SK-N-SH (cell line): ENCODE measurements at regions not wholly inside any gene's neighbourhood (a gene's known extent, or its start where the extent isn't known, plus 50 kb on each side); places are given as distances from the start of the nearest gene placed in this dataset.

Experiments
- CTCF ChIA-PET: fragments of 300-600, 350-600 bp; formaldehyde crosslinking; extraction: SDS; loops from one replicate; lab custom pipeline; 2021; lab: Yijun Ruan, JAX
- POLR2A ChIA-PET: fragments of 350-600 bp; sonication (Branson Sonifier 250); formaldehyde crosslinking; extraction: SDS; loops from one replicate; lab custom pipeline; 2020; ENCODE audit warnings: antibody characterized with exemption, inconsistent platforms; lab: Yijun Ruan, JAX
- DNase-seq: peaks from one replicate; pipeline ENCODE4 v3.0.0; 2012
- H2AFZ ChIP-seq: fragments of 200-600 bp; sonication (generic); 2 replicates; pipeline ENCODE4 v1.8.1; 2016; ENCODE audit warnings: antibody characterized with exemption, mild to moderate bottlenecking, low read depth
- H3F3A ChIP-seq: fragments of 200-600 bp; sonication (generic); replicated peaks from 2 replicates; pipeline ENCODE3; 2016; ENCODE audit warnings: antibody characterized with exemption, mild to moderate bottlenecking; ENCODE audit not compliant: insufficient read depth
- H3K27ac ChIP-seq, 2 experiments: fragments of 200-500 bp in 1 of 2; fragments of 200-600 bp in 1 of 2; sonication (Bioruptor generic) in 1 of 2; sonication (generic), shearing (Covaris generic) in 1 of 2; 2 replicates each; pipeline versions ENCODE4 v1.5.1 to v1.6.1; 2014 to 2016; ENCODE audit warnings: low read depth in 2 of 2, inconsistent platforms in 1 of 2, low read length in 1 of 2, mild to moderate bottlenecking in 1 of 2, mixed read lengths in 1 of 2
- H3K27me3 ChIP-seq: fragments of 200-600 bp; sonication (generic), shearing (Covaris generic); 2 replicates; pipeline ENCODE4 v1.6.1; 2016; ENCODE audit warnings: mixed run types; ENCODE audit not compliant: insufficient read depth
- H3K36me3 ChIP-seq, 2 experiments: fragments of 200-500 bp in 1 of 2; fragments of 200-600 bp in 1 of 2; sonication (Bioruptor generic) in 1 of 2; sonication (generic) in 1 of 2; replicated peaks in 1 of 2; 2 replicates each; pipeline versions ENCODE3 to v1.5.1; 2014 to 2016; ENCODE audit warnings: low read length in 1 of 2, mild to moderate bottlenecking in 1 of 2; ENCODE audit not compliant: insufficient read depth in 2 of 2, control insufficient read depth in 1 of 2
- H3K4me1 ChIP-seq, 2 experiments: fragments of 200-500 bp in 1 of 2; fragments of 200-600 bp in 1 of 2; sonication (Bioruptor generic) in 1 of 2; sonication (generic), shearing (Covaris generic) in 1 of 2; 2 replicates each; pipeline versions ENCODE4 v1.5.1 to v1.6.1; 2014 to 2016; ENCODE audit warnings: low read depth in 1 of 2, low read length in 1 of 2, mixed run types in 1 of 2; ENCODE audit not compliant: insufficient read depth in 2 of 2, control insufficient read depth in 1 of 2
- H3K4me2 ChIP-seq: fragments of 200-600 bp; sonication (generic), shearing (Covaris generic); 2 replicates; pipeline ENCODE4 v1.6.1; 2017; ENCODE audit warnings: mixed run types
- H3K4me3 ChIP-seq, 2 experiments: fragments of 200-500 bp in 1 of 2; fragments of 200-600 bp in 1 of 2; sonication (Bioruptor generic) in 1 of 2; sonication (generic), shearing (Covaris generic) in 1 of 2; 2 replicates each; pipeline versions ENCODE4 v1.5.1 to v1.8.1; 2014 to 2016; ENCODE audit warnings: low read depth in 2 of 2, inconsistent platforms in 1 of 2, low read length in 1 of 2, mild to moderate bottlenecking in 1 of 2, mixed read lengths in 1 of 2, moderate library complexity in 1 of 2
- H3K79me2 ChIP-seq: fragments of 200-600 bp; sonication (generic); 2 replicates; pipeline ENCODE4 v1.8.1; 2017; ENCODE audit warnings: mild to moderate bottlenecking; ENCODE audit not compliant: insufficient read depth
- H3K9ac ChIP-seq: fragments of 200-600 bp; sonication (generic); 2 replicates; pipeline ENCODE4 v1.6.1; 2017; ENCODE audit warnings: mixed run types
- H3K9me2 ChIP-seq: fragments of 200-600 bp; sonication (generic); 2 replicates; pipeline ENCODE4 v1.6.1; 2017; ENCODE audit warnings: mixed run types
- H3K9me3 ChIP-seq: fragments of 200-600 bp; sonication (generic); 2 replicates; pipeline ENCODE4 v1.6.1; 2017; ENCODE audit warnings: mixed run types, mild to moderate bottlenecking, moderate library complexity
- H4K20me1 ChIP-seq: fragments of 200-600 bp; sonication (generic); 2 replicates; pipeline ENCODE4 v1.6.1; 2017; ENCODE audit warnings: mild to moderate bottlenecking, mixed run types; ENCODE audit not compliant: insufficient read depth
- CHD2 ChIP-seq: fragments of 150-350 bp; IDR thresholded peaks from 2 replicates; pipeline ENCODE4 v1.6.1; 2018; ENCODE audit warnings: low read length; ENCODE audit not compliant: partially characterized antibody
- FOXJ3 ChIP-seq: sonication (generic); formaldehyde crosslinking; IDR thresholded peaks from 2 replicates; pipeline ENCODE4 v1.5.1; 2020; ENCODE audit warnings: mild to moderate bottlenecking, missing genetic modification reagents
- GABPA ChIP-seq: IDR thresholded peaks from 2 replicates; pipeline ENCODE4 v1.4.0; 2012; ENCODE audit warnings: low read depth, mild to moderate bottlenecking
- JUND ChIP-seq: IDR thresholded peaks from 2 replicates; pipeline ENCODE4 v1.4.0; 2012
- MAX ChIP-seq: IDR thresholded peaks from 2 replicates; pipeline ENCODE4 v1.4.0; 2012; ENCODE audit warnings: low read depth
- MEF2A ChIP-seq: IDR thresholded peaks from 2 replicates; pipeline ENCODE4 v1.4.0; 2012; ENCODE audit warnings: low read depth, borderline replicate concordance
- PBX3 ChIP-seq: IDR thresholded peaks from 2 replicates; pipeline ENCODE4; 2012
- RFX5 ChIP-seq: IDR thresholded peaks from 2 replicates; pipeline ENCODE4 v1.6.1; 2012; ENCODE audit warnings: mild to moderate bottlenecking, improper control_type of control experiment, low read length
- TAF1 ChIP-seq: IDR thresholded peaks from 2 replicates; pipeline ENCODE4 v1.6.1; 2012; ENCODE audit warnings: low read depth, mild to moderate bottlenecking, low read length, moderate library complexity, borderline replicate concordance
- ZBTB33 ChIP-seq: IDR thresholded peaks from 2 replicates; pipeline ENCODE4 v1.4.0; 2012; ENCODE audit warnings: low read depth, borderline replicate concordance
- WGBS: methylation state at CpG from one replicate; pipeline ENCODE4 v1.1.6; 2017; ENCODE audit warnings: low lambda C conversion rate; 5-methylcytosine and 5-hydroxymethylcytosine counted together

GRCh38 chr13:63129995-63130394 lies 1714.3 kb upstream of the PCDH20 start:
- Histone ChIP-seq H3K9ac (no peak overlapping the region), H3K4me2 (no peak overlapping the region), H3K9me2 (no peaks in the 10 kb centered on the region), H3K4me3 (no peak overlapping the region), H3K79me2 (no peaks in the 10 kb centered on the region), H3K4me1 (no peaks in the 10 kb centered on the region; a peak in 1 of 4 replicates), H3K27me3 (no peaks in the 10 kb centered on the region), H3K27ac (no peak overlapping the region), H3F3A (no peaks in the 10 kb centered on the region), H3K9me3 (no peaks in the 10 kb centered on the region; the same call in 1 of the 2 replicates), H4K20me1 (no peaks in the 10 kb centered on the region), H3K36me3 (no peaks in the 10 kb centered on the region), H2AFZ (no peak overlapping the region)
- ChIA-PET CTCF (no interaction called here), POLR2A (no interaction called here)
- DNase-seq = no peak
- TF ChIP-seq GABPA (no peak), MAX (no peak), MEF2A (no peak)
- TF ChIP-seq, all 33 proteins: peak for 0

- Histone ChIP-seq H3K27me3 (no peaks in the 10 kb centered on the region), H3K9me3 (no peaks in the 10 kb centered on the region), H3K36me3 (no peaks in the 10 kb centered on the region), H3F3A (no peaks in the 10 kb centered on the region), H3K27ac (no peak overlapping the region), H3K4me2 (no peak overlapping the region), H4K20me1 (no peaks in the 10 kb centered on the region), H3K9ac (no peak overlapping the region), H3K9me2 (no peaks in the 10 kb centered on the region), H3K4me3 (no peak overlapping the region), H3K79me2 (no peaks in the 10 kb centered on the region), H2AFZ (no peak overlapping the region), H3K4me1 (no peaks in the 10 kb centered on the region; a peak in 1 of 4 replicates)
- ChIA-PET POLR2A (no interaction called here), CTCF (no interaction called here)
- no peak for DNase-seq
- TF ChIP-seq PBX3 = no peak
- TF ChIP-seq TAF1 = no peak
- no peak for TF ChIP-seq JUND
- no peak for TF ChIP-seq CHD2
- no peak for TF ChIP-seq GABPA
- TF ChIP-seq MEF2A = no peak
- no peak for TF ChIP-seq FOXJ3 (CRISPR knock-in tag)
- TF ChIP-seq ZBTB33 = no peak
- TF ChIP-seq RFX5 = no peak
- 60% methylated on average over 2 of the region's 2 CpGs for WGBS
Observed at GRCh38 chr13:63128716-63129115, 1713.1 kb upstream of the PCDH20 start.
